Occipital lobe (tissue), 1 donor: ENCODE measurements at regions not wholly inside any gene's neighbourhood (a gene's known extent, or its start where the extent isn't known, plus 50 kb on each side); places are given as distances from the start of the nearest gene placed in this dataset.
A peak's percentile ranks its signal among the peaks of the same experiment; 100 is the strongest.

ENCODE experiments used
- DNase-seq: peaks from one replicate; lab custom pipeline; 2025; lab: John Stamatoyannopoulos, UW

GRCh38 chr16:85321509-85322271 is 209.4 kb upstream of the CIBAR2 start:
- DNase-seq: peak; percentile 65

- no peak for DNase-seq
Measured at GRCh38 chr16:85323230-85323960, 211.1 kb upstream of the CIBAR2 start.

GRCh38 chr16:85323961-85324253 is 211.6 kb upstream of the CIBAR2 start:
- DNase-seq: no peak

- DNase-seq: no peak
Measured at GRCh38 chr16:85324488-85324887, 212.2 kb upstream of the CIBAR2 start.

GRCh38 chr16:85326113-85326793 is 214.0 kb upstream of the CIBAR2 start:
- no peak for DNase-seq

- DNase-seq: no peak
Measured at GRCh38 chr16:85326794-85327181, 214.5 kb upstream of the CIBAR2 start.

GRCh38 chr16:85327731-85328675 is 215.7 kb upstream of the CIBAR2 start:
- peak; percentile 28 for DNase-seq

- DNase-seq: no peak
Measured at GRCh38 chr16:85328676-85329058, 216.4 kb upstream of the CIBAR2 start.

GRCh38 chr16:85329059-85329812 is 217.0 kb upstream of the CIBAR2 start:
- no peak for DNase-seq

- no peak for DNase-seq
Measured at GRCh38 chr16:85330006-85330693, 217.9 kb upstream of the CIBAR2 start.

GRCh38 chr16:85330694-85331188 is 218.5 kb upstream of the CIBAR2 start:
- no peak for DNase-seq

- DNase-seq: no peak
Measured at GRCh38 chr16:85331688-85332087, 219.4 kb upstream of the CIBAR2 start.

GRCh38 chr16:85332175-85332574 is 219.9 kb upstream of the CIBAR2 start:
- no peak for DNase-seq

- no peak for DNase-seq
Measured at GRCh38 chr16:85333337-85333736, 221.1 kb upstream of the CIBAR2 start.

- DNase-seq: no peak
Measured at GRCh38 chr16:85333744-85334640, 221.7 kb upstream of the CIBAR2 start.

- DNase-seq: no peak
Measured at GRCh38 chr16:85334718-85335583, 222.7 kb upstream of the CIBAR2 start.

GRCh38 chr16:85335584-85336491 is 223.6 kb upstream of the CIBAR2 start:
- no peak for DNase-seq
